Hepatocyte (in vitro differentiated cells): ENCODE measurements at regions not wholly inside any gene's neighbourhood (a gene's known extent, or its start where the extent isn't known, plus 50 kb on each side); places are given as distances from the start of the nearest gene placed in this dataset.

ENCODE experiments used
- DNase-seq: peaks from one replicate; pipeline ENCODE4 v3.0.0-alpha.2; 2016; ENCODE audit warnings: low spot score
- H2AFZ ChIP-seq: fragments of 200-600 bp; sonication (generic); 2 replicates; pipeline ENCODE4 v1.6.0; 2016; ENCODE audit warnings: antibody characterized with exemption, mild to moderate bottlenecking
- H3K27ac ChIP-seq: fragments of 200-600 bp; sonication (generic); 2 replicates; pipeline ENCODE4 v1.5.1; 2016; ENCODE audit warnings: mild to moderate bottlenecking
- H3K27me3 ChIP-seq: fragments of 200-600 bp; sonication (generic); 2 replicates; pipeline ENCODE4 v1.6.1; 2016
- H3K36me3 ChIP-seq: fragments of 200-600 bp; sonication (generic); replicated peaks from 2 replicates; pipeline ENCODE4 v1.5.1; 2016; ENCODE audit warnings: low read depth; ENCODE audit not compliant: insufficient read depth
- H3K4me1 ChIP-seq: fragments of 200-600 bp; sonication (generic); 2 replicates; pipeline ENCODE4 v1.5.1; 2016; ENCODE audit warnings: mild to moderate bottlenecking, moderate library complexity; ENCODE audit not compliant: insufficient read depth
- H3K4me2 ChIP-seq: fragments of 200-600 bp; sonication (generic); 2 replicates; pipeline ENCODE4 v1.6.0; 2016
- H3K4me3 ChIP-seq: fragments of 200-600 bp; sonication (generic); 2 replicates; pipeline ENCODE4 v1.5.1; 2016; ENCODE audit warnings: mild to moderate bottlenecking
- H3K79me2 ChIP-seq: fragments of 200-600 bp; sonication (generic); 2 replicates; pipeline ENCODE4 v1.6.0; 2017; ENCODE audit warnings: mild to moderate bottlenecking
- H3K9me2 ChIP-seq: fragments of 200-600 bp; sonication (generic); replicated peaks from 2 replicates; pipeline ENCODE4 v1.6.0; 2017; ENCODE audit warnings: mild to moderate bottlenecking; ENCODE audit not compliant: insufficient read depth
- H3K9me3 ChIP-seq: fragments of 200-600 bp; sonication (generic); 2 replicates; pipeline ENCODE4 v1.5.1; 2016; ENCODE audit warnings: low read depth, mild to moderate bottlenecking
- H4K20me1 ChIP-seq: fragments of 200-600 bp; sonication (generic); 2 replicates; pipeline ENCODE4 v1.6.0; 2016; ENCODE audit warnings: mild to moderate bottlenecking; ENCODE audit not compliant: insufficient read depth, poor library complexity, severe bottlenecking
- EZH2 ChIP-seq: fragments of 200-600 bp; sonication (generic); IDR thresholded peaks from 2 replicates; pipeline ENCODE4 v1.6.1; 2016; ENCODE audit warnings: antibody characterized with exemption, mild to moderate bottlenecking, borderline replicate concordance
- EZH2phosphoT487 ChIP-seq: fragments of 200-600 bp; sonication (generic); IDR thresholded peaks from one replicate; pipeline ENCODE4 v1.6.1; 2018; ENCODE audit warnings: antibody characterized with exemption, mild to moderate bottlenecking, low read depth, moderate library complexity; ENCODE audit not compliant: unreplicated experiment, severe bottlenecking
- WGBS: methylation state at CpG from one replicate; pipeline ENCODE4 v1.1.6; 2016; ENCODE audit warnings: low lambda C conversion rate; ENCODE audit errors: missing lambda C conversion rate; 5-methylcytosine and 5-hydroxymethylcytosine counted together
- TF ChIP-seq, protein P1 (sequence below): fragments of 200-600 bp; sonication (generic); IDR thresholded peaks from 2 replicates; pipeline ENCODE4 v1.5.1; 2016; ENCODE audit warnings: antibody characterized with exemption, mild to moderate bottlenecking; ENCODE audit not compliant: poor library complexity

DNA sequence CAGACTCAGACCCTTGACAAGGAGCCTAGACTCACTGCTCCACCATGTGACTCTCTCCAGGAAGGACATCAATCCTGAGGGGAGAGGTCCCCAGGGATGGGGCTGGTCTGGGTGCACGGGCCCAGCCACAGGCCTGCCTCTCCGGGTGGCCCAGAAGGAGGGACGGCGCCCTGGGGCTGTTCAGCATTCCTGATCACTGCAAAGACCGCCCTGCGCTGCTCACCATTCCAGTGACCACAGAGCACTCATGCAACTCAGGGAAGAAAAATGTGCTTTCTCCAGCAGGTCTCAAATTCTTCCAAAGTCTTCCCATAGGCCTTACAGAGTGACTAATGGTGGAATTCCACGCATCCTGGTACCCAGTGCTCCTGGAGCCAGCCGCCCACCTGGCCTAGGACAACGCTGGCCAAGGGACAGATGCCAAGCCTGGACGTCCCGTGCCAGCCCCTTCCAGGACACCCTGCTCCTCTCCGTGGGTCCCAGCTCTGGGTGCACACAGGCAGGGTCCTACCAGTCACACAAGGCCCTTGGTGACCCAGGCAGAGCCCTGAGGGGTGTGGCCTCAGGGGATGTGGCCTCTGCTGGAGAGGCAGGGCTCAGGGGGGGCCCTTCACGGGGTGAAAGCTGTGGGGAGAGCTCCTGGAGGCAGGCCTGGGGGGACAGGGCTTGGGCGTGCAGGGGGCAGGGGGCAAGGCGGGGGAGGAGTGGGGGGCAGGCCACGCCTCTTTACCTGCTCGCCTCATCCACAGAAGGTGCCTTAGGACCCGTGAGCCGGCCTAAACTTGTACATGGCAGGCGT lies 178.8 kb downstream of the IGLL1 start:
- no peaks in the 10 kb centered on the region for H3K27me3 ChIP-seq
- peak; percentile 47 for DNase-seq
- H2AFZ ChIP-seq = no peak overlapping the region
- H3K27ac ChIP-seq = peak overlapping the region; percentile 94
- H3K4me3 ChIP-seq = peak overlapping the region; percentile 74
- WGBS = 69% methylated on average over 13 of the region's 20 CpGs
- no peaks in the 10 kb centered on the region for H3K36me3 ChIP-seq
- H3K4me1 ChIP-seq = peaks cover 9% of the 10 kb centered on the region
- peak overlapping the region; percentile 94 for H3K4me2 ChIP-seq
- H3K9me3 ChIP-seq = no peaks in the 10 kb centered on the region
- TF ChIP-seq, protein P1, sequence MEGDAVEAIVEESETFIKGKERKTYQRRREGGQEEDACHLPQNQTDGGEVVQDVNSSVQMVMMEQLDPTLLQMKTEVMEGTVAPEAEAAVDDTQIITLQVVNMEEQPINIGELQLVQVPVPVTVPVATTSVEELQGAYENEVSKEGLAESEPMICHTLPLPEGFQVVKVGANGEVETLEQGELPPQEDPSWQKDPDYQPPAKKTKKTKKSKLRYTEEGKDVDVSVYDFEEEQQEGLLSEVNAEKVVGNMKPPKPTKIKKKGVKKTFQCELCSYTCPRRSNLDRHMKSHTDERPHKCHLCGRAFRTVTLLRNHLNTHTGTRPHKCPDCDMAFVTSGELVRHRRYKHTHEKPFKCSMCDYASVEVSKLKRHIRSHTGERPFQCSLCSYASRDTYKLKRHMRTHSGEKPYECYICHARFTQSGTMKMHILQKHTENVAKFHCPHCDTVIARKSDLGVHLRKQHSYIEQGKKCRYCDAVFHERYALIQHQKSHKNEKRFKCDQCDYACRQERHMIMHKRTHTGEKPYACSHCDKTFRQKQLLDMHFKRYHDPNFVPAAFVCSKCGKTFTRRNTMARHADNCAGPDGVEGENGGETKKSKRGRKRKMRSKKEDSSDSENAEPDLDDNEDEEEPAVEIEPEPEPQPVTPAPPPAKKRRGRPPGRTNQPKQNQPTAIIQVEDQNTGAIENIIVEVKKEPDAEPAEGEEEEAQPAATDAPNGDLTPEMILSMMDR = no peak
- no peak for TF ChIP-seq EZH2phosphoT487
- no peaks in the 10 kb centered on the region for H3K9me2 ChIP-seq
- H3K79me2 ChIP-seq = peaks cover 19% of the 10 kb centered on the region
- peaks cover 6% of the 10 kb centered on the region for H4K20me1 ChIP-seq

DNA sequence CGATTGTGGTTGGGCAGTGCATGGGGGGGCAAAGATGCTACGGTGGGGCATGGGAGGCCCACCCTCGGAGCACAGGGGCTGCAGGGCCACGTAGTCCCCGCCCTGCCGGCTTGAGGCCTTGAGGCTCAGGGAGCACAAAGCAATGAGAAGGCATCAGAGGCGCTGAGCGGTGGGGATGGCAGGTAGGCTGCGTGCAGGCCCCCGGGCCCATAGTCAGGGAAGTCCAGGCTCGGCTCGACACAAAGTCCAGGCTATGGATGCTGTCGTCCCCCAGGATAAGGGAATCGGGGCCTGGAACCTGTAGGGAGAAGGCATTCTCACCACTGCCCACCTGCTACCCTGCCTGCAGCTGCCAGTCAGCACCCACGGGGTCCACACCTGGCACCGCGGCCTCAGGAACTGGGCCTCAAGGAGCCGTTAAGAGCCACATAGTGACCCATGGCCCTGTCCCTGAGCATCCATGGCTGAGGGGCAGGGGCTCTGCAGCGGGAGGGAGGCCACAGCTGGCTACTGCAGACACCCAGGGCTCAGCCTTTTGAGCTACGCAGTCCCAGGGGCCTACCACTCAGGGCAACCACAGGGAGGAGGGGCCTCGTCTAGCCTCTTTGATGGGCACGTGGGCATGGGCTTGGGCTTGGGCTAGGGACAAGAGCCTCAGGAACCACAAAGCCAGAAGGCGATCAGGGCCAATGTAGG lies 179.7 kb downstream of the IGLL1 start:
- H3K4me2 ChIP-seq = peak overlapping the region; percentile 94
- no peak overlapping the region for H2AFZ ChIP-seq
- peaks cover 6% of the 10 kb centered on the region for H4K20me1 ChIP-seq
- H3K79me2 ChIP-seq = peaks cover 19% of the 10 kb centered on the region
- no peak overlapping the region for H3K4me3 ChIP-seq
- H3K4me1 ChIP-seq = peaks cover 9% of the 10 kb centered on the region
- H3K27ac ChIP-seq = no peak overlapping the region
- DNase-seq = no peak
- H3K9me2 ChIP-seq = no peaks in the 10 kb centered on the region
- no peaks in the 10 kb centered on the region for H3K27me3 ChIP-seq
- H3K9me3 ChIP-seq = no peaks in the 10 kb centered on the region
- TF ChIP-seq EZH2 = no peak
- TF ChIP-seq, protein P1 = no peak
- no peak for TF ChIP-seq EZH2phosphoT487
- no peaks in the 10 kb centered on the region for H3K36me3 ChIP-seq
- 95% methylated on average over 22 of the region's 23 CpGs for WGBS

DNA sequence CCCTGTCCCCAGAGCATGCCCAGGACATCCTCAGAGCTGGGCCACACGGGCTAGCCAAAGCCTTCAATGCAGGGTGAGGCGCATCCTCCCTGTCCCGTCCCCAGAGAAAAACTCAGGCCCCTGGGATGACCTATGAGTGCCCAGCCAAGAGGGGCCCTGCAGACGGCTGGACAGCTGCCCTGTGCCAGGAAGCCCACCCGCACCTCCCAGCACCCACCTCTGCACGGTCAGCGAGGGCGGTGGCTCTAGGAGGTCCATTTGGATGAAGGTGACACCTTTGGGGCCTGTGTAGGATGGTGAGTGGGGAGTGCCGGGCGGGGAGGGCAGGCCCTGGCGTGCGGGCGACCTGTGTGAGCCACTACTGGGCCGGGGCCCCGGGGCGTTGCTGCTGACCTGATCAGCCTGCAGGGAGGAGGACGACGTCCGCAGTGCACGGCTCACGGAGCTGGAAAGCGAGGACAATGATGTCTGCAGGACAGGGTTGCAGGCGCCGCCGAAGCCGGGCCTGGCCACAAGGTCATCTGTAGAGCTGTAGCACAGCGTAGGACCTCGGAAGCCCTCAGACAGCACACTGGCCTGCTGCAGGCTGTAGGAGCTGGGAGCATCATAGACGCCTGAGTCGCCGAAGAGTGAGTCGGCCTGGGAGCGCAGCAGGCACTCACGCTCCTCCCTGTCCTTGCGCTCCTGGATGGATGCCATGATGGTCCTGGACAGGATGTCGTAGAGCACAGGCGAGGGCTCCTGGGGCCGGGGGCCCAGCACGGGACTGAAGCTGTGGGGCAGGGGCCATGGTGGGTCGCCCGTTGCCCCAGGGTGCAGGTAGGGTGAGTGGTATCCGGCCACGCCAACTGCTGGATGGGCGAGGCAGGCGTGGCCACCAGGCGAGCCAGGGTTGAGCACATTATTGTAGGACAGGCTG lies 180.5 kb downstream of the IGLL1 start:
- no peaks in the 10 kb centered on the region for H3K9me2 ChIP-seq
- H3K4me2 ChIP-seq = peak overlapping the region; percentile 94
- peaks cover 6% of the 10 kb centered on the region for H4K20me1 ChIP-seq
- H3K9me3 ChIP-seq = no peaks in the 10 kb centered on the region
- WGBS = 92% methylated on average over 40 of the region's 46 CpGs
- H3K27ac ChIP-seq = no peak overlapping the region
- peaks cover 19% of the 10 kb centered on the region for H3K79me2 ChIP-seq
- H2AFZ ChIP-seq = no peak overlapping the region
- H3K36me3 ChIP-seq = no peaks in the 10 kb centered on the region
- peaks cover 9% of the 10 kb centered on the region for H3K4me1 ChIP-seq
- no peak overlapping the region for H3K4me3 ChIP-seq
- no peak for TF ChIP-seq EZH2
- no peak for TF ChIP-seq EZH2phosphoT487
- TF ChIP-seq, protein P1 = no peak
- DNase-seq = no peak
- no peaks in the 10 kb centered on the region for H3K27me3 ChIP-seq
